H9 (cell line): ENCODE measurements at regions not wholly inside any gene's neighbourhood (a gene's known extent, or its start where the extent isn't known, plus 50 kb on each side); places are given as distances from the start of the nearest gene placed in this dataset.

ENCODE experiments used
- DNase-seq: peaks from one replicate; pipeline ENCODE4 v3.0.0-alpha.2; 2017
- H2AFZ ChIP-seq: one replicate; pipeline ENCODE4 v1.6.1; 2013; ENCODE audit warnings: mild to moderate bottlenecking, low read length, control low read depth, moderate library complexity
- H2AK5ac ChIP-seq: 2 replicates; pipeline ENCODE4 v1.6.1; 2013; ENCODE audit warnings: low read length, control low read depth, mixed read lengths; ENCODE audit not compliant: insufficient read length
- H2BK120ac ChIP-seq: one replicate; pipeline ENCODE4 v1.6.1; 2013; ENCODE audit warnings: low read depth, mild to moderate bottlenecking, low read length, control low read depth, inconsistent platforms; ENCODE audit not compliant: poor library complexity, severe bottlenecking
- H2BK12ac ChIP-seq: 2 replicates; pipeline ENCODE4 v1.6.1; 2013; ENCODE audit warnings: low read length, control low read depth, mixed read lengths, low read depth; ENCODE audit not compliant: insufficient read length
- H2BK15ac ChIP-seq: 2 replicates; pipeline ENCODE4 v1.6.1; 2013; ENCODE audit warnings: low read depth, low read length, control low read depth
- H2BK20ac ChIP-seq: one replicate; pipeline ENCODE4 v1.6.1; 2013; ENCODE audit warnings: low read depth, mild to moderate bottlenecking, low read length, control low read depth, inconsistent platforms; ENCODE audit not compliant: poor library complexity, severe bottlenecking
- H2BK5ac ChIP-seq: 2 replicates; pipeline ENCODE4 v1.6.1; 2013; ENCODE audit warnings: low read length, control low read depth, mixed read lengths; ENCODE audit not compliant: insufficient read length
- H3K14ac ChIP-seq: 2 replicates; pipeline ENCODE4 v1.6.1; 2013; ENCODE audit warnings: low read length, control low read depth; ENCODE audit not compliant: insufficient read depth
- H3K18ac ChIP-seq: 2 replicates; pipeline ENCODE4 v1.6.1; 2013; ENCODE audit warnings: low read depth, mild to moderate bottlenecking, mixed read lengths, low read length, control low read depth; ENCODE audit not compliant: insufficient read length
- H3K23ac ChIP-seq: 2 replicates; pipeline ENCODE4 v1.6.1; 2013; ENCODE audit warnings: low read length, control low read depth, mixed read lengths, low read depth; ENCODE audit not compliant: insufficient read length
- H3K23me2 ChIP-seq: 2 replicates; pipeline ENCODE4 v1.6.1; 2013; ENCODE audit warnings: low read depth, mild to moderate bottlenecking, mixed read lengths, low read length, control low read depth; ENCODE audit not compliant: insufficient read length, poor library complexity, severe bottlenecking
- H3K27ac ChIP-seq: 2 replicates; pipeline ENCODE4 v1.5.1; 2013; ENCODE audit warnings: low read length, control low read depth, mixed read lengths, low read depth; ENCODE audit not compliant: insufficient read length
- H3K27me3 ChIP-seq: 2 replicates; pipeline ENCODE4 v1.6.1; 2013; ENCODE audit warnings: low read length, control low read depth, inconsistent platforms; ENCODE audit not compliant: insufficient read depth
- H3K4ac ChIP-seq: 2 replicates; pipeline ENCODE4 v1.6.1; 2013; ENCODE audit warnings: low read depth, mild to moderate bottlenecking, control low read depth, inconsistent platforms, low read length, moderate library complexity
- H3K4me1 ChIP-seq: 2 replicates; pipeline ENCODE4 v1.6.1; 2013; ENCODE audit warnings: low read length, control low read depth, inconsistent platforms; ENCODE audit not compliant: insufficient read depth
- H3K4me2 ChIP-seq: 2 replicates; pipeline ENCODE4 v1.6.1; 2013; ENCODE audit warnings: low read length, control low read depth, mixed read lengths; ENCODE audit not compliant: insufficient read length, insufficient read depth
- H3K56ac ChIP-seq: 2 replicates; pipeline ENCODE4 v1.6.1; 2013; ENCODE audit warnings: low read depth, mild to moderate bottlenecking, mixed read lengths, low read length, control low read depth; ENCODE audit not compliant: insufficient read length
- H3K79me1 ChIP-seq: 2 replicates; pipeline ENCODE4 v1.6.1; 2013; ENCODE audit warnings: low read depth, mild to moderate bottlenecking, moderate library complexity, low read length, control low read depth, inconsistent platforms; ENCODE audit not compliant: insufficient read depth, poor library complexity, severe bottlenecking
- H3K79me2 ChIP-seq: 2 replicates; pipeline ENCODE4 v1.6.1; 2013; ENCODE audit warnings: low read length, control low read depth, inconsistent platforms; ENCODE audit not compliant: insufficient read depth
- H3K9ac ChIP-seq: 2 replicates; pipeline ENCODE4 v1.6.1; 2013; ENCODE audit warnings: low read length, control low read depth, mixed read lengths; ENCODE audit not compliant: insufficient read length; ENCODE audit errors: extremely low read depth
- H3K9me3 ChIP-seq: one replicate; pipeline ENCODE4 v1.6.1; 2013; ENCODE audit warnings: low read depth, low read length, inconsistent platforms; ENCODE audit not compliant: control insufficient read depth
- H3T11ph ChIP-seq: one replicate; pipeline ENCODE4 v1.6.1; 2013; ENCODE audit warnings: mild to moderate bottlenecking, low read length, control low read depth, inconsistent platforms
- H4K20me1 ChIP-seq: one replicate; pipeline ENCODE4 v1.6.1; 2013; ENCODE audit not compliant: control insufficient read depth, insufficient read length, insufficient read depth
- H4K5ac ChIP-seq: 2 replicates; pipeline ENCODE4 v1.6.1; 2013; ENCODE audit warnings: low read depth, mild to moderate bottlenecking, mixed read lengths, low read length, control low read depth; ENCODE audit not compliant: insufficient read length
- H4K8ac ChIP-seq: replicated peaks from 2 replicates; pipeline ENCODE4 v1.6.1; 2013; ENCODE audit warnings: low read length, control low read depth, mixed read lengths, low read depth; ENCODE audit not compliant: insufficient read length
- H4K91ac ChIP-seq: 2 replicates; pipeline ENCODE4 v1.6.1; 2013; ENCODE audit warnings: low read depth, mild to moderate bottlenecking, moderate library complexity, mixed read lengths, low read length, control low read depth; ENCODE audit not compliant: insufficient read length
- H3K27ac Mint-ChIP-seq, 3 experiments: 2 replicates in 2 of 3; 3 replicates in 1 of 3; pipeline ENCODE4 v1.8.0; 2020 to 2021; ENCODE audit warnings: mixed read lengths in 3 of 3, mild to moderate bottlenecking in 1 of 3, moderate library complexity in 1 of 3
- H3K27me3 Mint-ChIP-seq: 2 replicates; pipeline ENCODE4 v1.8.0; 2021; ENCODE audit warnings: low read depth, mild to moderate bottlenecking, moderate library complexity, mixed read lengths
- H3K36me3 Mint-ChIP-seq, 3 experiments: 2 replicates in 2 of 3; 3 replicates in 1 of 3; pipeline ENCODE4 v1.8.0; 2020 to 2021; ENCODE audit warnings: low read depth in 3 of 3, mixed read lengths in 3 of 3; ENCODE audit not compliant: insufficient read depth in 1 of 3
- H3K4me1 Mint-ChIP-seq, 2 experiments: 2 replicates each; pipeline ENCODE4 v1.8.0; 2020; ENCODE audit warnings: mixed read lengths in 2 of 2
- H3K4me3 Mint-ChIP-seq, 2 experiments: 2 replicates in 1 of 2; 3 replicates in 1 of 2; pipeline ENCODE4 v1.8.0; 2020 to 2021; ENCODE audit warnings: mild to moderate bottlenecking in 2 of 2, mixed read lengths in 2 of 2, moderate library complexity in 1 of 2
- H3K9me3 Mint-ChIP-seq, 2 experiments: 2 replicates in 1 of 2; 3 replicates in 1 of 2; pipeline ENCODE4 v1.8.0; 2020; ENCODE audit warnings: mild to moderate bottlenecking in 2 of 2, mixed read lengths in 2 of 2, moderate library complexity in 1 of 2
- CTCF ChIP-seq: fragments of 200-600 bp; sonication (generic); conservative IDR thresholded peaks from 3 replicates; pipeline ENCODE4 v1.8.0; 2021; ENCODE audit warnings: antibody characterized with exemption, mild to moderate bottlenecking
- WGBS: extraction: QIAGEN DNeasy Blood & Tissue Kit; methylation state at CpG from one replicate; pipeline ENCODE4 v1.1.7; 2013; ENCODE audit warnings: missing lambda C conversion rate, low lambda C conversion rate, mixed read lengths; ENCODE audit not compliant: insufficient read length; ENCODE audit errors: extremely low coverage; 5-methylcytosine and 5-hydroxymethylcytosine counted together

DNA sequence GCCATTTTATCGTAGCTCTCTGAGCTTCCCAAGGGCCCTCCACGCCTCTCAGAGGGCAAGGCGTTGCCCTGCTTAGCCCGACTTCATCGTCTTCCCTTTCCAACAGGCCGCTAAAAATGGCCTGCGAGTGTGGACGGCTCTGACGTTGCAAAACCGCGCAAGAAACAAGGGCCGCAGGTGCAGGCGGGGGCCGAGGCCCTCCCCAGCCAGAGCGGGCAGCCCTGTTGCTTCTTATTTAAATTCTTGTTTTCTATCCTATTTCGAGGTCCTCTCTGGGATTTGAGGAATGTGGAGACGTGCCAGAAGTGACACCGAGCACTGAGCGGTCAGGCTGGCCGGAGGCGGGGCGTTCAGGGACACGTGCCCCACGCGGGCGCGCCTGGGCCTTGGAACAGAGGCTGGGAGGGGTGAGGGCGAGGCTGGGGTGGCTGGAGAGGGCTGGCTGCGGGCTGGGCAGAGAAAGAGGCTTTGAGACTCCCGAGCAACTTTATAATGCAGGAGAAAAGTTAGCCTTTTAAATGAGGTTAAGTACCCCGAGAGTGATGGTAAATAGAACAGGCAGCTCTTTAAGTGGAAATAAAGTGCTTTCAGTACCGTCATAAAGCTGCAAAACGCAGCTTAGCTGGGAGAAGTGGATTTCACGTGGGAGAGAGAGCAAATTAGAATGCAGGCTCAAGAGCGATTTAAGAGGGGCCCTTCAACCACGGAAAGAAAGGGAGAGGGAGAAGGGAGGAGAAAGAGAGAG is 243.6 kb downstream of the AUH start:
- TF ChIP-seq CTCF, result no peak
- no peak overlapping the region for H4K5ac ChIP-seq
- H2BK20ac ChIP-seq, result no peak overlapping the region
- no peak overlapping the region for H3K4ac ChIP-seq
- H3K27me3 ChIP-seq, result no peaks in the 10 kb centered on the region; the same call in 1 of the 2 replicates
- H3K4me1 Mint-ChIP-seq, result peaks cover 19 to 24% of the 10 kb centered on the region in 2 experiments
- H3K36me3 Mint-ChIP-seq, result peaks cover 0 to 7% (median 0%) of the 10 kb centered on the region in 3 experiments; a peak in 2 of 7 replicates
- H3K9me3 ChIP-seq, result no peaks in the 10 kb centered on the region
- no peaks in the 10 kb centered on the region for H3K23me2 ChIP-seq
- no peak overlapping the region for H3K9ac ChIP-seq
- no peak overlapping the region for H2BK5ac ChIP-seq
- H2AFZ ChIP-seq, result peak overlapping the region; percentile 2
- no peak overlapping the region for H3K56ac ChIP-seq
- H3K4me2 ChIP-seq, result no peak overlapping the region
- no CpG with 5 or more reads among the region's 36 CpGs for WGBS
- no peak overlapping the region for H2BK12ac ChIP-seq
- no peak overlapping the region for H3K27ac ChIP-seq
- H2AK5ac ChIP-seq, result no peak overlapping the region
- H2BK15ac ChIP-seq, result no peak overlapping the region
- peak overlapping the region in 1 of 3 experiments; percentile 37; a peak in 1 of 7 replicates for H3K27ac Mint-ChIP-seq
- no peak overlapping the region for H3K4me3 Mint-ChIP-seq
- H3K9me3 Mint-ChIP-seq, result peaks cover 10 to 11% of the 10 kb centered on the region in 2 experiments; a peak in 3 of 5 replicates
- DNase-seq, result peak; percentile 73
- no peak overlapping the region for H4K8ac ChIP-seq
- no peak overlapping the region for H3K18ac ChIP-seq
- H3K23ac ChIP-seq, result no peak overlapping the region
- H3K79me2 ChIP-seq, result no peaks in the 10 kb centered on the region
- H3K79me1 ChIP-seq, result no peaks in the 10 kb centered on the region
- no peak overlapping the region for H2BK120ac ChIP-seq
- peaks cover 6% of the 10 kb centered on the region for H3K27me3 Mint-ChIP-seq
- H4K91ac ChIP-seq, result peak overlapping the region; percentile 14
- no peak overlapping the region for H3K14ac ChIP-seq
- H3K4me1 ChIP-seq, result peaks cover 2% of the 10 kb centered on the region; the same call in 1 of the 2 replicates
- H4K20me1 ChIP-seq, result no peaks in the 10 kb centered on the region
- no peak overlapping the region for H3T11ph ChIP-seq
